ENCODE measurements at regions not wholly inside any gene's neighbourhood (a gene's known extent, or its start where the extent isn't known, plus 50 kb on each side); places are given as distances from the start of the nearest gene placed in this dataset.

DNA sequence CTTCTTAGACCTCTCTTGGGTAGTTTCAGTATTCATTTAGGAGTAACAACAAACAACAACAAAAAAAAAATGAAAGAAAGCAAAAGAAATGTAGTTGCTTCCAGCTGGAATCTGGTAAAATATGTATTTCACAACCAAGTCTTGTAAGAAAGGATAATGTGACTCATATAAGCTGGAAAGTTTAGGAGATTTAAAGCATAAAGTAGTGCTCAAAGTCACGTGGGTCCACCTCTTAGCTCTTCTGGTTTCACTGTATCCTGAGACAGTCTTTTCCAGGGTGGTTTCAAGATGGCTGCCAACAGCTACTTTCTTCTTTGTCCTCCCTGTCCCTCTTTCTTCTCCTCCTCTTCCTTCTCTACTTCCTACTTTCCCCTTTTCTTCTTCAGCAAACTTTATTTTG lies 69.5 kb upstream of the CDK13 start:
- Histone ChIP-seq H2AFZ (ENCODE audit: low read depth, low read length, poor library complexity, severe bottlenecking) (peak overlapping the region; percentile 29), H3K4me1 (ENCODE audit: control insufficient read depth in 1 of 2, insufficient read depth in 2 of 2, low read length in 2 of 2) (no peaks in the 10 kb centered on the region), H3K9me3 (ENCODE audit: control insufficient read depth in 1 of 2, insufficient read depth in 1 of 2, low read depth in 1 of 2, low read length in 2 of 2) (peaks cover 7 to 14% of the 10 kb centered on the region in 2 experiments; a peak in 3 of 4 replicates), H3K9ac (ENCODE audit: low read length) (no peak overlapping the region), H3K27ac (ENCODE audit: low read depth, low read length) (no peak overlapping the region), H3K79me2 (ENCODE audit: insufficient read depth, low read length) (no peaks in the 10 kb centered on the region), H3K9me2 (ENCODE audit: insufficient read depth) (no peaks in the 10 kb centered on the region), H3K4me3 (replicated peaks in 1 of 2; ENCODE audit: low read depth in 1 of 2, low read length in 2 of 2) (no peak overlapping the region), H3K36me3 (ENCODE audit: control insufficient read depth in 1 of 2, insufficient read depth in 2 of 2, low read length in 2 of 2) (no peaks in the 10 kb centered on the region), H4K20me1 (ENCODE audit: insufficient read depth) (no peaks in the 10 kb centered on the region), H3K27me3 (ENCODE audit: insufficient read depth, low read length) (no peaks in the 10 kb centered on the region), H3K4me2 (ENCODE audit: low read length) (no peak overlapping the region)
- no peak for ATAC-seq
- RAD21 ChIA-PET (ENCODE audit: low non-redundant PET in 1 of 2, low total read pairs in 2 of 2, uncharacterized antibody in 2 of 2, unreplicated experiment in 2 of 2) = no interaction called here
- TF ChIP-seq TCF7L2 (IDR thresholded peaks at IDR 0.05; ENCODE audit: borderline replicate concordance, extremely low read depth, insufficient read depth, insufficient read length) = no peak
- CTCF ChIA-PET = interaction anchor here (1.3 kb wide), 1 partner anchor 16 kb away, joined by 5 read pairs; no protein-coding TSS in a partner anchor
- DNase-seq (ENCODE audit: low read depth, low spot score) = no peak
- no TSS peak for BruUV-seq (replicated peaks)
- intact Hi-C loops (cut with micrococcal nuclease) = no loop called here
- POLR2A ChIA-PET = no interaction called here

DNA sequence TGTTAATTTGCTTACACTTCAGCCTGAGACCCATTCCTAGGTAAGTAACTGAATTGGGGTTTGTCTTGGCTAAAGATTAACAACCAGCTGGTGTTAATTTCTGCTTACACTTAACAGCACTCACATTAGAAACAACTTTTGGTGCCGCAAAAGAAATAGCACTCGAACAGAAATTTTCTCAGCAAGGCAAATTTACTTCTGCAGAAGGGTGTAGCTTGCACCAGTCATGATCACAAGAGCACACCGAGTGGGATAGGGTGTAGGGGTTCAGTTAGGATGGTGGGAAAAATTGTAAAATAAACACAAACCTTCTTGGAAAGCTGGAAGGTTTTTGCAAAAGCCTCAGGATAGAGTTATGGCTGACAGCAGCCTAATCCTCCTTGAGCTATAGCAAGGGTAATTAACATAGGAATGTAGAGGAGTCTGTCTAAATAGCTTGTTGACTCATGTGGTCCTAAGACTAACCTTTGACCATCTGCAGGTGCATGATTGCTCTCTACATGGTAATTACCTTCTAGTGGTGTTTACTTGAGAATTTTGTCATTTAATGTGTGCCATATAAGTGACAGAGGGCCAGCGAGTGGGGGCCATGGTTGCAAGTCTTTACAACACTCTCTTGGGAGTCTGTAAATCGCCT lies 67.8 kb upstream of the CDK13 start:
- Histone ChIP-seq H3K4me2 (ENCODE audit: low read length) (no peak overlapping the region), H3K27me3 (ENCODE audit: insufficient read depth, low read length) (no peaks in the 10 kb centered on the region), H3K9me3 (ENCODE audit: control insufficient read depth in 1 of 2, insufficient read depth in 1 of 2, low read depth in 1 of 2, low read length in 2 of 2) (peaks cover 7 to 14% of the 10 kb centered on the region in 2 experiments; a peak in 3 of 4 replicates), H3K36me3 (ENCODE audit: control insufficient read depth in 1 of 2, insufficient read depth in 2 of 2, low read length in 2 of 2) (no peaks in the 10 kb centered on the region), H4K20me1 (ENCODE audit: insufficient read depth) (no peaks in the 10 kb centered on the region), H2AFZ (ENCODE audit: low read depth, low read length, poor library complexity, severe bottlenecking) (no peak overlapping the region), H3K9me2 (ENCODE audit: insufficient read depth) (no peaks in the 10 kb centered on the region), H3K4me3 (replicated peaks in 1 of 2; ENCODE audit: low read depth in 1 of 2, low read length in 2 of 2) (no peak overlapping the region), H3K9ac (ENCODE audit: low read length) (no peak overlapping the region), H3K27ac (ENCODE audit: low read depth, low read length) (no peak overlapping the region), H3K79me2 (ENCODE audit: insufficient read depth, low read length) (no peaks in the 10 kb centered on the region), H3K4me1 (ENCODE audit: control insufficient read depth in 1 of 2, insufficient read depth in 2 of 2, low read length in 2 of 2) (no peaks in the 10 kb centered on the region)
- ChIA-PET CTCF (interaction anchor here (4.2 kb wide), 1 partner anchor 14 kb away, joined by 21 read pairs; no protein-coding TSS in a partner anchor), POLR2A (no interaction called here), RAD21 (ENCODE audit: low non-redundant PET in 1 of 2, low total read pairs in 2 of 2, uncharacterized antibody in 2 of 2, unreplicated experiment in 2 of 2) (no interaction called here)
- TF ChIP-seq EGR1 (IDR thresholded peaks at IDR 0.05; ENCODE audit: low read depth) (no peak), CBX3 (IDR thresholded peaks at IDR 0.05; ENCODE audit: low read depth) (peak; percentile 61; the same call in 1 of the 2 replicates)
- no peak for DNase-seq (ENCODE audit: low read depth, low spot score)
- BruUV-seq (replicated peaks) = no TSS peak
- intact Hi-C loops (cut with micrococcal nuclease) = no loop called here
- no peak for ATAC-seq
